Skin of body (tissue), 1 donor: ENCODE measurements at regions not wholly inside any gene's neighbourhood (a gene's known extent, or its start where the extent isn't known, plus 50 kb on each side); places are given as distances from the start of the nearest gene placed in this dataset.
"Not testable (repeated sequence)": the region's sequence is repeated elsewhere in the genome, so short reads cannot be mapped to it uniquely, and the experiment has no call there.

Experiments
- DNase-seq: peaks from one replicate; lab custom pipeline; 2025; lab: John Stamatoyannopoulos, UW

DNA sequence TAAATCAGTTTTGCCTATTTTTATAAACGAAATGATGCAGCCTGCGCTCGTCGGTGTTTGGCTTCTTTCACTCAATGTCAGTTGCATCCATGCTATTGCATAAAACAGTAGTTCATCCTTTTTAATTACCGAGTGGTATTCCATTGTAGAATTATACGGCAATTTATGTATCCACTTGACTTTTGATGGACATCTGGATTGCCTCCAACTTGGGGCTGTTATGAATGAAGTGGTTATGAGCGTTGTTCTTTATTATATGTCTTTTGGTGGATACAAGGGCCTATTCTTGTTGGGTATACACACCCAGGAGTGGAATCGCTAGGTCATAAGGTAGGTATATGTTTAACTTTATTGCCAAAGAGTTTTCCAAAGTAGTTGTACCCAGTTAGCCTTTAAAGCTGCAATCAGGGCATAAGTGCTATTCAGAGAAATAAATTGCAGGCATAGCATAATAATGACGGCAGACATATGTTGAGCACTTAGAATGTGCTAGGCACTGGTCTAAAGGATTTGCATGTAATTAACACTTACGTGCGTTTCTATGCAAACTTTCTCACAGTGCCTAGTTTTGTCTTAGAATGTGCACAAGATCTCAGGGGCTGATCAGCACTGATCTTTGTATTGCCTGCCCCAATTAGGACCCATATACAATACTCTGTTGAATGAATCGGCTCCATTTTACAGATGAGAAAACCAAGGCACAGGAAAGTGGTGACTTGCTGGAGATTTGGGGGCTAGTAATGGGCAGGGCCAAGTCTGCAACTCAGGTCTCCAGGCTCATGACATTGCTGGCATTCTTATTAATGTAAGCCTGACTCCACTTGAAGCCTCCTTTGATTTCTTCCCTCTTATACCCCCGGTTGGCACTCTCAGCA is 407.0 kb downstream of the BCOR start:
- no peak for DNase-seq

DNA sequence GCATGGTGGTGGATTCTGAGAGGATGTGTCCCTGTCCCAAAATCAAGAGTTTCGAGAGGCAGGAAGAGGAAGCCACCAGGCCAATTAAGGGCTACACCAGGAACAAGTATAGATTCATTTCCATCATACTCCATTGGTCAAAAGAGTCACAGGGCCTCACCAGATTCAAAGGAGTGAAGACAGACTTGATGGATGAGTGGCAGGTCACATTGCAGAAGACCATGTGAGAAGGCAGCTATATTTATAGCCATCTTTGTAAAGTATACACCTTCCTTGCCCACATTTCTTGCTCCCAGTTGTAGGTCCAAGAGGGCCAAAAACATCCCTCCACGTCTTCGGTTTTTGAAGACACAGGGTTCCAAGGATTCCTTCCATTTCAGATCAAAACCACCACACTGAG is 406.0 kb downstream of the BCOR start:
- no peak for DNase-seq

DNA sequence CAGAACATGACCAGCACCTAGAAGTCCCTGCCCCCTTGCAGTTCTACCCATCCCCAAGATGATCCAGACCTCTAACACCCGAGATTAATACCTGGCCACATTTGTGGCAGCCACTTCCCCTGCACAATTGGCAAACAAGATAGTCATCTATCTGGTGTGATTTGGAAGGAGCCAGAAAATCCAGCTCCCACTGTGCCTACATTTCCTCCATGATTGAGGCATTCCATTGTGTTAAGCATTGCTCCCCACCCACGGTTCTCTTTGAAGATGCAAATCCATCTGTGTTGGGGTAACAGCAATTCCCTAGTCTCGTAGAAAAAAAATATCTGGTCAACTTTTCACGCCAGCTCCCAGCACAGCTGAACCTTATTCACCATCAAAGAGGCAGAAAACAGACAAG is 405.0 kb downstream of the BCOR start:
- no peak for DNase-seq

DNA sequence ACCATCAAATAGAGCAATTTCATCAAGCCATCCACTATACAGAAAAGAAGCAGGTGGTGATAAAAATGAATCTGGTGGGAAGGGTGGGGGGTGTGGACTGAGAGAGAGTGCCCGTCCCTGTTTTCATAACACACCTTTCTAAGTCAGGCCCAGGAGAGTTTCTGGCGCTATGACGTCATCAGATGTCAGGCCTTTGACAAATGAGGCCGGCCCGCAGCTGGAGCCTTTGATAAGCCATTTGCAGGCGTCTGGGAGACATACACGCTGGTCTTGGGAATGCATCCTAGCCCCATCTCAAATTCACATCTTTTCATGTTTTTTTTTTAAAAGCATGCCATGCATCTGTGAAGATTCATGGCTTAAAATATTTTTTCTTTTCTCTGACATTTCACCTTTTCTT is 404.5 kb downstream of the BCOR start:
- DNase-seq: no peak

DNA sequence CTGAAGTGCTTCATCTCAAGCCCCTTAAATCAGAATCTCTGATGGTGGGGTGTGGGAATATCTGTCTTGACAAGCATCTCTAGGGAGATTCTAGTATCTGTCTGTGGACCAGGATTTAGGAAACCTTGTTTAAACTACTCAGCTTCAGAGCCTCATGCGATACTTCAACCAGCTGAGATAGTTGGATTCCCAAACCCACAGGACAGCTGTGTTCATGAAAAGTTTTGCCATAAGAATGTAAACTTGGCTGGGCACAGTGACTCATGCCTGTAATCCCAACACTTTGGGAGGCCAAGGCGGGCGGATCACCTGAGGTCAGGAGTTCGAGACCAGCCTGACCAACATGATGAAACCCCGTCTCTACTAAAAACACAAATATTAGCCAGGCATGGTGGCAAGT is 395.1 kb downstream of the BCOR start:
- not testable (repeated sequence) for DNase-seq

DNA sequence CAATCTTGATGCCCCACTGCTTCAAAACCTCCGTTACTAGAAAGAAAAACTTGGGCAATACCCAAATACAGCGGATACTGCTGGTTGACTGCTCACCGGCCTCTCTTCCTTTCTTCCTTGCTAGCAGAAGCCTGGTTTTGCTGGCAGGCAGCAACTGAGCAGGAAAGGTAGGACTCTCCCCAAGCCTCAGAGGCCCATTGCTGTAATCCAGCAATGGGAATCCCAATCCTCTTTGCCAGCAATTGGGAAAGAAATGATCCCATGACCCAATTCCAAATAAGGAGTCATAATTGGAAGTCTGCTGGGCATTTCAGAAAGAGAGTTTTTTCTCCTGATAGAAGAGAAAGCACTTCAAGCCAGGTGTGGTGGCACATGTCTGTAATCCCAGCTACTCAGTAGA is 394.5 kb downstream of the BCOR start:
- DNase-seq: no peak

DNA sequence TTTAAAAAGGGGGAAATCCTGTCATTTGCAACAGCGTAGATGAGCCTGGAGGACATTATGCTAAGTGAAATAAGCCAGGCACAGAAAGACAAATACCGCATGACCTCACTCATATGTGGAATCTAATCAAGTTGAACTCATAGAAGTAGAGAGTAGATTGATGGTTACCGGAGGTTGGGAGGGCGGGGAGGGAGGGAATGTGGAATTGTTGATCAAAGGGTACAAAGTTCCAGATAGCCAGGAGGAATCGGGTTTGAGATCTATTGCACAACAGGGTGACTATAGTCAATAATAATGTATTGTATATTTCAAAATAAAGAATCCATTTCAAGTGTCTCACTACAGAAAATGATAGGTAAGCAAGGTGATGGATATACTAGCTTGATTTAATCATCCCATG is 393.2 kb downstream of the BCOR start:
- no peak for DNase-seq

DNA sequence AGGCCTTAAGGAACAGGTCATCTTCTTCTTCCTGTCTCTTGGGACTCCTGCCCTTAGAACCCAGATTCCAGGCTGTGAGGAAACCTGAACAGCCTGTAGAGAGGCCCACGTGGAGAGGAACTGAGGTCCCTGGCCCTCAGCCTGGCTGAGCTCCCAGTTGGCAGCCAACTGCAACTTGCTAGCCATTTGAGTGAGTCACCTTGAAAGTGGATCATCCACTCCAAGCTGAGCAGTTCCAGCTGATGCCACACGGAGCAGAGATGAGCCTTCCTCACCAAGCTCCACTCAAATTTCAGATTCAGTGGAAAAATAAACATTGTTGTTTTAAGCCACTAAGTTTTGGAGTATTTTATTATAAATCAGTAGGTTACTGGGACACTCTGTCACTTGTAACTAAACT is 392.5 kb downstream of the BCOR start:
- DNase-seq: no peak

DNA sequence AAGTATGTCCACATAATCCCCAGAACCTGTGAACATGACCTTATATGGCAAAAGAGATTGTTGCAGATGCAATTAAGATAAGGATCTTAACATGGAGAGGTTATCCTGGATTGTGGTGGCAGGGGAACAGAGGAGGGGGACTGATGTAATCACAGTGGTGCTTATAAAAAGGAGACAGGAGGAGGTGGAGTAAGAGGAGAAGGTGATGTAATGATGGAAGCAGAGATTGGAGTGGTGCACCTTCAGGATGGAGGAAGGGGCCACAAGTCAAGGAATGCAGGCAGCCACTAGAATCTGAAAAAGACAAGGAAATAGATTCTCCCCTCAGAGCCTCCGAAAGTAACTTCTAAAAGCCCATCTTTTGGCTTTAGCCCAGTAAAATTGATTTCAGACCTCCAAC is 388.4 kb downstream of the BCOR start:
- DNase-seq: no peak

DNA sequence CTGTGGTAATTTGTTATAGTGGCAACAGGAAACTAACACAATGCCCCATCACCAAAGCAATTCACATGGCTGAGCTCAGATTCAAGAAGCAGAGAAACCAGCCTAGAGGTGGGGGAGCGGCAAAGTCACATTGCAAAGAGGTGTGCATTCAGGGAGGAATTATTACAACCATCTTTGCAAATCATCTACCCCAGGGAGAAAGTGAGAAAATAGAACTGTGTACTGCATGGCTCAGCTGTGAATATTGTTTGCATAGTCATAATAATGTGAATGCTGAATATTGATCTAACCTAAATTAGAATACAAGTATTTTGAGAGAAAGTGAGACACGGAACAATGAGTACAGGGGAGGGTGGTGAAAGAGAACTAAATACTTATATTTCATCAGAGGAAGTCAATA is 387.9 kb downstream of the BCOR start:
- no peak for DNase-seq

DNA sequence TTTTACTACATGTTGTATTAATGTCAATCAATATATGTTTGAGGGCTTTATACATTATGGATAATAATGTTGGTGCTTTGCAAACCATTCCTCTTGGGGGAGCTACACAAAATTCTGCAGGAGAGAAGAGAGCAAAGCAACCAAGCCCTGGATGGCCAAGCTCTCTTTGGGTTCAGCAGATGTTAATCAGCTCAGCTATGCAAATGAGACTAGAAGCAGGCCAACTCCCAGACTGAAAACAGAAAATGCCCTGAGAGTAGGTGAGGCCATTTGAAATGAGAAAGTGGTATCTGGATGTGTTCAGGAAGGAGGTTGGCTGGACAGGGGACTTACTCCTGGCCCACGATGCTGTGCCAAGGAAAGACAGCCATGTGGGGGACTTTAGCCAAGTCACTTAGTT is 387.0 kb downstream of the BCOR start:
- no peak for DNase-seq

DNA sequence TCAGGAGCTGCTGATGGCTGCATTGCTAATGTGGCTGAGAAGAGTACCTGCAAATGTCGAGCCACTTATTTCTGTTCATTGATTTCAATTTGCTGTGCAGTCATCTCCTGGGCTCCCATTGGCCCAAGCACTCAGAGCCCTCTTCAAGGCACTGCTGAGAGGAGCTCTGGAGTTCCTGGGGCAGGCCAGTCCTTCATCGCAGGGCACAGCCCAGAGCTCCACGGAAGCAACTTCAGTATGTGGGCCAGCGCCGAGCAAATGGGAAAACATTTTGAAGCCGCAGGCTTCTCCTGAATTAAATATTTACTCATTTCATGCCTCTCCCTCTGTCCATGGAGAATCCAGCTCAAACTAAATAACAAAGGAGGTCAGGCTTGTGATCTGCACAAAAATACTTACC is 383.3 kb downstream of the BCOR start:
- no peak for DNase-seq

DNA sequence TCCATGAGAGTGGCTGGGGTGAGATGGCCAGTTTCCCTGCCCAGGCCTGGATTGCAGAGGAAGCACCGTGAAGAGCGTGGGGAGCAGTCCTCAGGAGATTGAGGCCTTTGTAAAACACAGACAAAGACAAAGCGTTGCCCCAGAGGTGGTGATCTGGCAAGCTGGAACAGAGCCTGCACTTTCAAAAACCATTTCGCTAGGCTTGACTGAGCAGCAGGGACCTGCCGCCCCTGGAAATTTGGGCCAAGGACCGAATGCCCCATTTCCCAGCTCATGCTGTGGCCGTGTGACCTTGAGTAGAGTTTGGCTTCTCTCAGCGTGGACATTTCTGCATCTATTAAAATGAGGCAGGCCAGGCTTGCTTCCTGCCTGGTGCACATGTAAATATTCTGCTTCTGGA is 381.4 kb downstream of the BCOR start:
- no peak for DNase-seq

DNA sequence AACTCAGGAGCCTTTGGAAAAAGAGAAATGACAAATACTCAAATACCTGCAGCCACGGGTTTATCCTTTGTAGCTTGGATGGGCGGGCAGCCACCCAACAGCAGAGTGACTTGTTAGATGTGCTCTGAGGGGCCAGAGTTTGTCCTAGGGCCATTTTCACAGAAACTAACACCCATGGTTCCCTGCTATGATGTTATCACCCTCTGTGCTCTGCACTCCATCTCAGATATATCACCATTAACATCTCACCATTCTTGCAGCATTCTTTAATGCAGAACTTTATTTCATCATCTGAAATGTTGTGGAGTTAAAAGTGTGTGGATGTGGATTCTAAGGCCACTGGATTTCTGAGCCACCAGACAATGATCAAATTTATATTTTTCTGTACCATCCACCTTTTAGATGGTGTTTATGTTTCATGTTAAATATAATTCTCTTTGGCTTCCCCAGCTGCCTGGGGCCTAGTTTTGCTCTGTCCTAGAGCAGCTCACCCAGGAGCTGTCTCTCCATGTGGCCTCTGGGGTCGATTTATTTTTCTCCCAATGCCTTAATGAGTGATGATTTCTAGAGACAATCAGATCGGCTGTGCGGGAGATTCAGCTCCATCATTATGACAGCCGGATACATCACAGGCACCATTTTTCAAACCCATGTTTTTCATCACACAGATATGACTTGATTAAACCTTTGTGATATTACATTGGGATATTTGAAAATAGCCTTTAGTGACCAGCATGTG is 380.8 kb downstream of the BCOR start:
- DNase-seq: no peak

DNA sequence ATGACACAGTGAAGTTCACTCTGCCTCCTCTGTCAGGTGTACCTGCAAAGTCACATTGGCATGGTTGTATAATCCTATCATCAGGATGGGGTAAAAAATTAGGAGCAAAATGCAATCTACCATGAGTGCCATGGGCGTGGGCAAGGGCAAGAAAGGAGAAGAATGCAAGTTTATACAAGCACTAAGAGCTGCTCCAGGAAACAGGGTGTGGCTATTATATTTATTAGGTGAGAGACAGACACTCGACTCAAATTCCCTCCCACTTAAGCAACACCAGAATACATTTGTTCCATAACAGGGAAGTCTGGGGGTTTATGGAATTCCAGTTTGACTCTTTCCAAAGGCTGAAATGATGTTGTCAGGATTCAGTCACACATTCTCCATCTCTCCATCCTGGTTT is 378.8 kb downstream of the BCOR start:
- DNase-seq: no peak

DNA sequence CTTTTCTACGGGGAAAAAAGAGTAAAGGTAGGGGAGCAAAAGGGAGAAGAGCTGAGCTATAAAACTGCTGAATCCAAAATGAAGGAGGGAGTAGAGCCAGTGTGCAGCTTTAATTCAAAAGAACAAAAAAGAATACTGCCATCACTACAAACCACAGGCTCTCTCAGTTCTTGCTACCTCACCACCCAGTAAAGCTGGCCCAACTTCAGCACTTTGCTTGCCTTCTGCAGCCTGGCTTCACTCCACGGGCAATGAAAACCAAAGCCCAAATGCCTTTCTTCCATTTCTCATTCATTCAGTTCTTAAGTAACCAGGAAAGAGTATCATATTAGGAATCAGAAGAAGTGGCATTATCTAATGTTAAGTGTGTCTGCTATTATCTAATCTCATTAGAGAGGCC is 376.8 kb downstream of the BCOR start:
- DNase-seq: no peak

DNA sequence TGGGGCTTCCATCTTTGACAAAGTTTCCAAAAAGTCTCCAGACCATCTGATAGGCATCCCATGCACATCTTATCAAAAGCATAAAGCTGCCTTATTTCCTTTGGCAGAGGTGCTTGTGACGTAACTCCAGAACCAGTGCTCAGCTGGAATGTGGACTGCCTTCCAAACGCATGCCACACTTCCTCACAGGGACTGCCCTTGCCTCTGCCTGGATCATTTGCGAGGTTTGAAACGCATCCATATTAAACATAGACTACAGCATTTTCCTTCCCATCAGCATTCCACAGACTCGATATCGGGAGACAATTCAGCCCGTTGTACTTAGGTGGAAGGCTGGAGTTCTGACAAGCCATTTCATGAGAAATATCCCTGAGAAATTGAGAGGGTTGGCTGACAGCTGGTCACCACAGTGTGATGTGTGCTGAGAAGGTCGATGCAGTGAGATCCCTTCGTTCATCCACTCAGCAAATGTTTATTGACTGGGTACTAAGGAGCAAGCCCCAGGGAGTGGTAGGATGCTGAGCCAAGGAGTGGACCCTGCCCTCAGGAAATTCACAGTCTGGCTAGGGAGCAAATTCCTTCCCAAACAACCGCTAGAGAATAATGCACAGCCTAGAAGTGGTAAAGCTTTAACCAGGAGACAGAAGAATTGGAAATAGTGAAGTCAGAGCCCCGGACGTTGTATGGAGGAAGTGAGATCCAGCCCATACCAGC is 376.0 kb downstream of the BCOR start:
- no peak for DNase-seq

DNA sequence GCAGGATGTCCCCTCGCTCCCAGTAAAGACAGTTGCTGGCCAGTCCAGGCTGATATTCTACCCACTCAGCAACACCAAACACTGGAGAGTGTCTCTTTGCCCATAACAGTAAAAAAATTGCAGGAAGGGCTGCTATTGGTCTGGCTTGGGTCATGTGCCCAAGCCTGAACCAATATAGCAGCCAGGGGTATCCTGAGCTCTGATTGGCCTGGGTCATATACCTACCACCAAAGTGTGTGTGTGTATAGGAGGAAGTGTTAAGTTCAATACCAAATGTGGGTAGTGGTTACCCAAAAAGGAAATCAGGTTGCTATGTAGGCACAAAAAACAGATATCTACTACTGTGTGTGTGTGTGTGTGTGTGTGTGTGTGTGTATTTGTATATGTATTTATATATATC is 373.2 kb downstream of the BCOR start:
- DNase-seq: no peak

DNA sequence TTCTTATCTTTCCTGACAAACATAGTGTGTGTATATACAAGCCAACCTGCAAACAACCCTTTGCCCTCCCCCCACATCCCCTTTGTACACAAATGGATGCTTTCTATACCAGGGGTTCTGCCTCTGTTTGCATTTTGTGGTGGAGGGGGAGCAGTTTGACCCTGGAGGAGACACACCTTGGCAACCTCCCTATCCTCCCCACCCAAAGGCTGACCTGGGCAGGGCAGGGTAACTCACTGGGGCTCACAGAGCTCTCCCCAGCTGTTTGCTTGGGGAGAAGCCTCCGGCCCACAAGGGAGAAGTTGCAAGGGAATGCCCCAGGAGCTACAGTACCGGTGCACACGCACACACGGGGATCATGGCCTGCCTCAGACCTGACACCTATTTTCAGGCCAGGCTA is 372.6 kb downstream of the BCOR start:
- DNase-seq: no peak

DNA sequence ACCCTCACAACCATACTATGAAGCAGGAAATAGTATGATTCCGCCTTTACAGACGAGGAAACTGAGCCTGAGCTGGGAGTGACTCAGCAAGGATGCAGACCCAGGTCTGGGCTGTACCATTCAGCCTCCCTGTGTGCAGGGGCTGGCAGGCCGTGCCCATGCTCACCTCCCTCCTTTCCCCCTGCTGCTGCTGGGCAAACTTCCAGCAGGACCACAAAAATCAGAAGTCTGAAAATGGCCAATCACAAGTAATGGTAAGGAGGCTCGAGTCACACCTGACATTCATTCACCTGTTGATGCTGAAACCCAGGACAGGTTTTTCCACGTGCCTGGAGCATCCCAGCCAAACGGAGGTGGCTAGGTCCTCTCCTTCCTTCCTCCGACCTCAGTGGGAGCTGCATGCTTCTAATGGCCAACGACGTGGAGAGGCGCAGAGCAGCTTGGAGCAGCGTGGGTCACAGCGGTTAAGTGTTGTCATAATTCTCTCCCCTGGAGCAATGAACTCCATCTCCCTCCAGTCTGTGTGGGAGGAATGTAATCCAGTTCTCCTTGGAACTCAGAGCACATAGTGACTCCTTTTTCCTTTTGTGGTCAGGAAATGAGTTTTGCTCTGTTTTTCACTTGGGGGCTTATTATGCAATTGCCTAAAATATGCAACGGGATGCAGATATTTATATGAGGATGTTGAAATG is 371.7 kb downstream of the BCOR start:
- peak; percentile 20 for DNase-seq

DNA sequence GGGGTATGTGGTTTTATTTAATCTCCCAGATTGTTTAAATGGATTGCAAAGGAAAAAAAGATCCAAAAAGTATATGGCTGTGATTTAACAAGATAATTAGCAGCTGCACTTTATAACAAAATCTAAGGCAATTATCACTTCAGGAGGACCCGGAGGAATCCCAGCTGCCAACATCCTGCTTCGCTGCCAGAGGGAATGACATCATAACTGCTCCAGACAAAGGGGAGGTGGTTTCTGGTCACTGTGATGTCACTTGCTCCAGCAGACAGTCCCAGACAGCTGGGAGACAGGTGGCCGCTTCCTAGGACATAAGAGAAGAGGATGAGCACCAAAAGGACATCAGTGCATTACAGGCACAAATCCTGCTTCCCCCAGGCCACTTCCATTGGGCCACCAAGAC is 371.0 kb downstream of the BCOR start:
- DNase-seq: peak; percentile 46

DNA sequence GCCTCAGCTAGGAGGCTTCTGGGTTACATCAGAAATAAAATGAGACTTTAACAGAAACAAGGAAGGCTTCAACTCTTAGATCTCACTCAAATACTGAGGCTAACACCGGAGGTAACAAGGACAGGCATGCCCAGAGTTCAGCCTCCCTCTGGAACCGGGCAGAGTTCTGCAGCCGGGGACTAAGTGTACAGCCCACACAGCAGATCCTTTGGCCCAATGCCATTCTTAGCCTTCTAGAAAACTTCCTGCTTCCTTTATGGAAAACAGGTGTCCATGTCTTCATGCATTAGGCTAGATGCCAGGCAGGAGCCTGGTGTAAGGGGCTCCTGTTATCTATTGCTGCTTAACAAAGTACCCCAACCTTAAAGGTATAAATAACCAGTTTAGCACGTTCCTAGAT is 369.7 kb downstream of the BCOR start:
- no peak for DNase-seq
